ENCODE measurements at regions not wholly inside any gene's neighbourhood (a gene's known extent, or its start where the extent isn't known, plus 50 kb on each side); places are given as distances from the start of the nearest gene placed in this dataset.

GRCh38 chr12:66032739-66033138 lies 97.8 kb downstream of the LLPH start:
- Histone ChIP-seq H4K20me1 (ENCODE audit: insufficient read depth) (no peaks in the 10 kb centered on the region), H3K4me2 (no peak overlapping the region), H3K79me2 (ENCODE audit: insufficient read depth) (no peaks in the 10 kb centered on the region), H3K9me2 (no peaks in the 10 kb centered on the region), H3K4me3 (ENCODE audit: low read depth in 2 of 2, low read length in 1 of 2) (no peak overlapping the region), H3K27ac (ENCODE audit: low read depth in 2 of 2, low read length in 1 of 2) (peak overlapping the region in 1 of 2 experiments; percentile 88; a peak in 1 of 4 replicates), H3K9me3 (no peaks in the 10 kb centered on the region), H3K9ac (no peak overlapping the region), H3K27me3 (ENCODE audit: insufficient read depth) (no peaks in the 10 kb centered on the region), H3K36me3 (replicated peaks in 1 of 2; ENCODE audit: control insufficient read depth in 1 of 2, insufficient read depth in 2 of 2, low read length in 1 of 2) (no peaks in the 10 kb centered on the region), H2AFZ (ENCODE audit: low read depth) (no peak overlapping the region), H3K4me1 (ENCODE audit: control insufficient read depth in 1 of 2, insufficient read depth in 2 of 2, low read depth in 1 of 2, low read length in 1 of 2) (peaks cover 0 to 19% of the 10 kb centered on the region in 2 experiments; a peak in 2 of 4 replicates), H3F3A (replicated peaks; ENCODE audit: insufficient read depth) (peaks cover 27% of the 10 kb centered on the region)
- CTCF ChIA-PET: no interaction called here
- DNase-seq: no peak
- WGBS (ENCODE audit: low lambda C conversion rate): 31% methylated on average over 2 of the region's 2 CpGs
- POLR2A ChIA-PET: no interaction called here
- no peak for TF ChIP-seq YY1 (IDR thresholded peaks at IDR 0.05; ENCODE audit: low read depth)
- TF ChIP-seq PBX3 (IDR thresholded peaks at IDR 0.05): peak; percentile 14; the same call in 1 of the 2 replicates
- TF ChIP-seq TAF1 (IDR thresholded peaks at IDR 0.05; ENCODE audit: borderline replicate concordance, low read depth, low read length): no peak
- no peak for TF ChIP-seq RFX5 (IDR thresholded peaks at IDR 0.05; ENCODE audit: low read length)
- TF ChIP-seq SIN3A (IDR thresholded peaks at IDR 0.05; ENCODE audit: borderline replicate concordance, low read depth, low read length): no peak
- TF ChIP-seq TCF12 (IDR thresholded peaks at IDR 0.05): peak; percentile 11; the same call in 1 of the 2 replicates
- TF ChIP-seq USF1 (IDR thresholded peaks at IDR 0.05; ENCODE audit: borderline replicate concordance, low read depth): no peak

GRCh38 chr12:66030217-66030781 lies 100.3 kb downstream of the LLPH start:
- CTCF ChIA-PET: no interaction called here
- Histone ChIP-seq H2AFZ (ENCODE audit: low read depth) (no peak overlapping the region), H3K9me2 (no peaks in the 10 kb centered on the region), H3F3A (replicated peaks; ENCODE audit: insufficient read depth) (peaks cover 12% of the 10 kb centered on the region), H3K9me3 (no peaks in the 10 kb centered on the region), H3K27me3 (ENCODE audit: insufficient read depth) (no peaks in the 10 kb centered on the region), H3K79me2 (ENCODE audit: insufficient read depth) (no peaks in the 10 kb centered on the region), H3K4me3 (ENCODE audit: low read depth in 2 of 2, low read length in 1 of 2) (no peak overlapping the region), H3K36me3 (replicated peaks in 1 of 2; ENCODE audit: control insufficient read depth in 1 of 2, insufficient read depth in 2 of 2, low read length in 1 of 2) (no peaks in the 10 kb centered on the region), H3K27ac (ENCODE audit: low read depth in 2 of 2, low read length in 1 of 2) (peak overlapping the region in 1 of 2 experiments; percentile 88; a peak in 1 of 4 replicates), H3K9ac (no peak overlapping the region), H3K4me2 (no peak overlapping the region), H4K20me1 (ENCODE audit: insufficient read depth) (no peaks in the 10 kb centered on the region), H3K4me1 (ENCODE audit: control insufficient read depth in 1 of 2, insufficient read depth in 2 of 2, low read depth in 1 of 2, low read length in 1 of 2) (peaks cover 0 to 4% of the 10 kb centered on the region in 2 experiments; a peak in 2 of 4 replicates)
- no peak for DNase-seq
- POLR2A ChIA-PET: no interaction called here
- no peak for TF ChIP-seq EZH2phosphoT487 (IDR thresholded peaks at IDR 0.05; ENCODE audit: borderline replicate concordance, low read depth)
- no peak for TF ChIP-seq CHD2 (IDR thresholded peaks at IDR 0.05; ENCODE audit: low read length, partially characterized antibody)
- 13% methylated on average over 2 of the region's 2 CpGs for WGBS (ENCODE audit: low lambda C conversion rate)

- Histone ChIP-seq H3K27me3 (ENCODE audit: insufficient read depth) (no peaks in the 10 kb centered on the region), H3K9me2 (no peaks in the 10 kb centered on the region), H3K4me1 (ENCODE audit: control insufficient read depth in 1 of 2, insufficient read depth in 2 of 2, low read depth in 1 of 2, low read length in 1 of 2) (peaks cover 0 to 4% of the 10 kb centered on the region in 2 experiments; a peak in 1 of 4 replicates), H2AFZ (ENCODE audit: low read depth) (no peak overlapping the region), H3F3A (replicated peaks; ENCODE audit: insufficient read depth) (peaks cover 6% of the 10 kb centered on the region), H3K9ac (no peak overlapping the region), H3K27ac (ENCODE audit: low read depth in 2 of 2, low read length in 1 of 2) (no peak overlapping the region), H3K9me3 (no peaks in the 10 kb centered on the region), H3K4me2 (no peak overlapping the region), H3K36me3 (replicated peaks in 1 of 2; ENCODE audit: control insufficient read depth in 1 of 2, insufficient read depth in 2 of 2, low read length in 1 of 2) (no peaks in the 10 kb centered on the region), H3K79me2 (ENCODE audit: insufficient read depth) (no peaks in the 10 kb centered on the region), H4K20me1 (ENCODE audit: insufficient read depth) (no peaks in the 10 kb centered on the region), H3K4me3 (ENCODE audit: low read depth in 2 of 2, low read length in 1 of 2) (no peak overlapping the region)
- DNase-seq: no peak
- ChIA-PET POLR2A (no interaction called here), CTCF (no interaction called here)
- WGBS (ENCODE audit: low lambda C conversion rate): 41% methylated on average over 2 of the region's 2 CpGs
- TF ChIP-seq CTCF (IDR thresholded peaks at IDR 0.05): no peak
- TF ChIP-seq EP300 (IDR thresholded peaks at IDR 0.05; ENCODE audit: borderline replicate concordance in 1 of 2, low read depth in 1 of 2, low read length in 1 of 2): no peak
- TF ChIP-seq NRF1 (IDR thresholded peaks at IDR 0.05; ENCODE audit: low read depth, low read length): no peak
- no peak for TF ChIP-seq ZBTB33 (IDR thresholded peaks at IDR 0.05; ENCODE audit: borderline replicate concordance, low read depth)
- TF ChIP-seq FOXJ3 (CRISPR knock-in tag; IDR thresholded peaks at IDR 0.05): no peak
- TF ChIP-seq GABPA (IDR thresholded peaks at IDR 0.05; ENCODE audit: low read depth): no peak
- TF ChIP-seq FOSL2 (IDR thresholded peaks at IDR 0.05; ENCODE audit: borderline replicate concordance, low read depth): no peak
These were observed 102.2 kb downstream of the LLPH start for GRCh38 chr12:66028390-66028789.
